WTC11 (cell line): ENCODE measurements at regions not wholly inside any gene's neighbourhood (a gene's known extent, or its start where the extent isn't known, plus 50 kb on each side); places are given as distances from the start of the nearest gene placed in this dataset.

Experiments
- JUN ChIP-seq: sonication (generic); formaldehyde crosslinking; IDR thresholded peaks from 2 replicates; pipeline ENCODE4 v1.8.0; 2023; ENCODE audit warnings: mild to moderate bottlenecking, missing genetic modification reagents
- NFYB ChIP-seq: sonication (generic); formaldehyde crosslinking; conservative IDR thresholded peaks from 2 replicates; pipeline ENCODE4 v1.8.0; 2022; ENCODE audit warnings: low read depth, missing genetic modification reagents
- SMAD4 ChIP-seq: sonication (generic); formaldehyde crosslinking; IDR thresholded peaks from 2 replicates; pipeline ENCODE4 v1.8.0; 2022; ENCODE audit warnings: mild to moderate bottlenecking, missing genetic modification reagents
- ZNF121 ChIP-seq: sonication (generic); formaldehyde crosslinking; IDR thresholded peaks from 2 replicates; pipeline ENCODE4 v1.8.0; 2023; ENCODE audit warnings: missing genetic modification reagents
- TF ChIP-seq, protein P1 (sequence below): sonication (generic); formaldehyde crosslinking; IDR thresholded peaks from 2 replicates; pipeline ENCODE4 v1.8.0; 2023; ENCODE audit warnings: missing genetic modification reagents
- TF ChIP-seq, protein P2 (sequence below): fragments of 250-450 bp; sonication (Bioruptor Pico); IDR thresholded peaks from 2 replicates; pipeline ENCODE4 v1.9.0; 2021; ENCODE audit warnings: moderate library complexity, mild to moderate bottlenecking, inconsistent platforms, borderline replicate concordance
- TF ChIP-seq, protein P3 (sequence below): fragments of 200-600 bp; IDR thresholded peaks from 2 replicates; pipeline ENCODE4 v1.8.0; 2022; ENCODE audit warnings: antibody characterized with exemption
- TF ChIP-seq, protein P4 (sequence below): sonication (generic); formaldehyde crosslinking; IDR thresholded peaks from 2 replicates; pipeline ENCODE4 v1.8.1; 2022; ENCODE audit warnings: missing genetic modification reagents, borderline replicate concordance

DNA sequence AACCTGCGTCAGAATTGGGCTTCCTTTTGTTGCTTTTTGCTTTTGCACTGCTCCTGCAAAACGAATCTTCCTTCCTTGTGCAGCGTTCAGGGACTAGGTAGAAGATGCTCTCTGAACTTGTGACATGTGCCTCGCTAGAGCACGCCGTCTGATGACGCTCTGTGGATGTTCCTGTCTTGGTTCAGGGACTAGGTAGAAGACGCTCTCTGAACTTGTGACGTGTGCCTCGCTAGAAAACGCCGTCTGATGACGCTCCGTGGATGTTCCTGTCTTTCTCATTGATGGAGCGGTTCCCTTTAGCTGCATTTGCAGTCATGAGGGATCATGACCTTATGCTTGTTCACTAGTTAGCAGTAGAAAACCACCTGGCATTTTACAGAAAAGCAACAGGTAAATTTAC, 154.0 kb downstream of the SOX1 start:
- TF ChIP-seq JUN = no peak
- TF ChIP-seq, protein P1, sequence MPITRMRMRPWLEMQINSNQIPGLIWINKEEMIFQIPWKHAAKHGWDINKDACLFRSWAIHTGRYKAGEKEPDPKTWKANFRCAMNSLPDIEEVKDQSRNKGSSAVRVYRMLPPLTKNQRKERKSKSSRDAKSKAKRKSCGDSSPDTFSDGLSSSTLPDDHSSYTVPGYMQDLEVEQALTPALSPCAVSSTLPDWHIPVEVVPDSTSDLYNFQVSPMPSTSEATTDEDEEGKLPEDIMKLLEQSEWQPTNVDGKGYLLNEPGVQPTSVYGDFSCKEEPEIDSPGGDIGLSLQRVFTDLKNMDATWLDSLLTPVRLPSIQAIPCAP (CRISPR knock-in tag) = no peak
- TF ChIP-seq, protein P2, sequence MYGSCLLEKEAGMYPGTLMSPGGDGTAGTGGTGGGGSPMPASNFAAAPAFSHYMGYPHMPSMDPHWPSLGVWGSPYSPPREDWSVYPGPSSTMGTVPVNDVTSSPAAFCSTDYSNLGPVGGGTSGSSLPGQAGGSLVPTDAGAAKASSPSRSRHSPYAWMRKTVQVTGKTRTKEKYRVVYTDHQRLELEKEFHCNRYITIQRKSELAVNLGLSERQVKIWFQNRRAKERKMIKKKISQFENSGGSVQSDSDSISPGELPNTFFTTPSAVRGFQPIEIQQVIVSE (CRISPR knock-in tag) = no peak
- no peak for TF ChIP-seq SMAD4 (CRISPR knock-in tag)
- TF ChIP-seq, protein P3, sequence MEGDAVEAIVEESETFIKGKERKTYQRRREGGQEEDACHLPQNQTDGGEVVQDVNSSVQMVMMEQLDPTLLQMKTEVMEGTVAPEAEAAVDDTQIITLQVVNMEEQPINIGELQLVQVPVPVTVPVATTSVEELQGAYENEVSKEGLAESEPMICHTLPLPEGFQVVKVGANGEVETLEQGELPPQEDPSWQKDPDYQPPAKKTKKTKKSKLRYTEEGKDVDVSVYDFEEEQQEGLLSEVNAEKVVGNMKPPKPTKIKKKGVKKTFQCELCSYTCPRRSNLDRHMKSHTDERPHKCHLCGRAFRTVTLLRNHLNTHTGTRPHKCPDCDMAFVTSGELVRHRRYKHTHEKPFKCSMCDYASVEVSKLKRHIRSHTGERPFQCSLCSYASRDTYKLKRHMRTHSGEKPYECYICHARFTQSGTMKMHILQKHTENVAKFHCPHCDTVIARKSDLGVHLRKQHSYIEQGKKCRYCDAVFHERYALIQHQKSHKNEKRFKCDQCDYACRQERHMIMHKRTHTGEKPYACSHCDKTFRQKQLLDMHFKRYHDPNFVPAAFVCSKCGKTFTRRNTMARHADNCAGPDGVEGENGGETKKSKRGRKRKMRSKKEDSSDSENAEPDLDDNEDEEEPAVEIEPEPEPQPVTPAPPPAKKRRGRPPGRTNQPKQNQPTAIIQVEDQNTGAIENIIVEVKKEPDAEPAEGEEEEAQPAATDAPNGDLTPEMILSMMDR = no peak
- TF ChIP-seq, protein P4, sequence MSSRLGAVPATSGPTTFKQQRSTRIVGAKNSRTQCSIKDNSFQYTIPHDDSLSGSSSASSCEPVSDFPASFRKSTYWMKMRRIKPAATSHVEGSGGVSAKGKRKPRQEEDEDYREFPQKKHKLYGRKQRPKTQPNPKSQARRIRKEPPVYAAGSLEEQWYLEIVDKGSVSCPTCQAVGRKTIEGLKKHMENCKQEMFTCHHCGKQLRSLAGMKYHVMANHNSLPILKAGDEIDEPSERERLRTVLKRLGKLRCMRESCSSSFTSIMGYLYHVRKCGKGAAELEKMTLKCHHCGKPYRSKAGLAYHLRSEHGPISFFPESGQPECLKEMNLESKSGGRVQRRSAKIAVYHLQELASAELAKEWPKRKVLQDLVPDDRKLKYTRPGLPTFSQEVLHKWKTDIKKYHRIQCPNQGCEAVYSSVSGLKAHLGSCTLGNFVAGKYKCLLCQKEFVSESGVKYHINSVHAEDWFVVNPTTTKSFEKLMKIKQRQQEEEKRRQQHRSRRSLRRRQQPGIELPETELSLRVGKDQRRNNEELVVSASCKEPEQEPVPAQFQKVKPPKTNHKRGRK (CRISPR knock-in tag) = no peak
- no peak for TF ChIP-seq ZNF121
- no peak for TF ChIP-seq NFYB
